ENCODE measurements at regions not wholly inside any gene's neighbourhood (a gene's known extent, or its start where the extent isn't known, plus 50 kb on each side); places are given as distances from the start of the nearest gene placed in this dataset.

DNA sequence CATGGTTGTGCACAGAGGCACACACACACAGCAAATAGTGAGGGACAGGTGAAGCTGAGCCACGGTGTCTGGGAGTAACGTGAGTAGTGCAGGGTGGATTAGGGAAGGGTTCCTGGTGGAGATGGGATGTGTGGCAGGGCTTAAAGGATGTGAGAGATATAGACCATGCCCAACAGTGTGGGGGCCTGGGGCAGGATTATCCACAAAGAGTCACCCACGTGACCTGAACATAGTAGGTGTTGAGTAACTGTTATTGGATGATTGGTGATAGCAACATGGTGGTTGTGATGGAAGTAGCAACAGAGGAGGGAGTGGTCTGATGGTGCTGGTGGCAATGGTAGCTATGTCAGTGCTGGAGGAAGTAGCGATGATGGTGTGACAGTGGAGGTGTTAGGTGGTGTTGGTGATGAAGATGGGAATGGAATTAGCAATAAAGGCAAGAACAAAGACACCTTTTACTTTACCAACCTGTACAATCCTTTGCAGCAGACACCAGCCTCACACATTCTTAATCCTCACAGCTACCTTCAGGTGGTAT, 135.1 kb downstream of the MRPL14 start:
- DNase-seq (ENCODE audit: unreplicated experiment), result no peak
- TF ChIP-seq, protein P1, sequence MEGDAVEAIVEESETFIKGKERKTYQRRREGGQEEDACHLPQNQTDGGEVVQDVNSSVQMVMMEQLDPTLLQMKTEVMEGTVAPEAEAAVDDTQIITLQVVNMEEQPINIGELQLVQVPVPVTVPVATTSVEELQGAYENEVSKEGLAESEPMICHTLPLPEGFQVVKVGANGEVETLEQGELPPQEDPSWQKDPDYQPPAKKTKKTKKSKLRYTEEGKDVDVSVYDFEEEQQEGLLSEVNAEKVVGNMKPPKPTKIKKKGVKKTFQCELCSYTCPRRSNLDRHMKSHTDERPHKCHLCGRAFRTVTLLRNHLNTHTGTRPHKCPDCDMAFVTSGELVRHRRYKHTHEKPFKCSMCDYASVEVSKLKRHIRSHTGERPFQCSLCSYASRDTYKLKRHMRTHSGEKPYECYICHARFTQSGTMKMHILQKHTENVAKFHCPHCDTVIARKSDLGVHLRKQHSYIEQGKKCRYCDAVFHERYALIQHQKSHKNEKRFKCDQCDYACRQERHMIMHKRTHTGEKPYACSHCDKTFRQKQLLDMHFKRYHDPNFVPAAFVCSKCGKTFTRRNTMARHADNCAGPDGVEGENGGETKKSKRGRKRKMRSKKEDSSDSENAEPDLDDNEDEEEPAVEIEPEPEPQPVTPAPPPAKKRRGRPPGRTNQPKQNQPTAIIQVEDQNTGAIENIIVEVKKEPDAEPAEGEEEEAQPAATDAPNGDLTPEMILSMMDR (IDR thresholded peaks at IDR 0.05; ENCODE audit: unreplicated experiment), result no peak
- Mint-ChIP-seq H3K27ac (ENCODE audit: low read depth, unreplicated experiment) (no peak overlapping the region), H3K4me3 (ENCODE audit: unreplicated experiment) (no peak overlapping the region), H3K36me3 (ENCODE audit: insufficient read depth, unreplicated experiment) (peaks cover 7% of the 10 kb centered on the region), H3K4me1 (ENCODE audit: insufficient read depth, unreplicated experiment) (peaks cover 9% of the 10 kb centered on the region), H3K27me3 (ENCODE audit: insufficient read depth, unreplicated experiment) (no peaks in the 10 kb centered on the region), H3K9me3 (ENCODE audit: unreplicated experiment) (no peaks in the 10 kb centered on the region)
- BruUV-seq (replicated peaks), result no TSS peak
- intact Hi-C loops (cut with micrococcal nuclease), result no loop called here
- ChIA-PET POLR2A (interaction anchor here (1.0 kb wide), 1 partner anchor 40 kb away, joined by 3 read pairs; no protein-coding TSS in a partner anchor), CTCF (interaction anchor here (1.0 kb wide), 1 partner anchor 83 kb away, joined by 4 read pairs; no protein-coding TSS in a partner anchor)

DNA sequence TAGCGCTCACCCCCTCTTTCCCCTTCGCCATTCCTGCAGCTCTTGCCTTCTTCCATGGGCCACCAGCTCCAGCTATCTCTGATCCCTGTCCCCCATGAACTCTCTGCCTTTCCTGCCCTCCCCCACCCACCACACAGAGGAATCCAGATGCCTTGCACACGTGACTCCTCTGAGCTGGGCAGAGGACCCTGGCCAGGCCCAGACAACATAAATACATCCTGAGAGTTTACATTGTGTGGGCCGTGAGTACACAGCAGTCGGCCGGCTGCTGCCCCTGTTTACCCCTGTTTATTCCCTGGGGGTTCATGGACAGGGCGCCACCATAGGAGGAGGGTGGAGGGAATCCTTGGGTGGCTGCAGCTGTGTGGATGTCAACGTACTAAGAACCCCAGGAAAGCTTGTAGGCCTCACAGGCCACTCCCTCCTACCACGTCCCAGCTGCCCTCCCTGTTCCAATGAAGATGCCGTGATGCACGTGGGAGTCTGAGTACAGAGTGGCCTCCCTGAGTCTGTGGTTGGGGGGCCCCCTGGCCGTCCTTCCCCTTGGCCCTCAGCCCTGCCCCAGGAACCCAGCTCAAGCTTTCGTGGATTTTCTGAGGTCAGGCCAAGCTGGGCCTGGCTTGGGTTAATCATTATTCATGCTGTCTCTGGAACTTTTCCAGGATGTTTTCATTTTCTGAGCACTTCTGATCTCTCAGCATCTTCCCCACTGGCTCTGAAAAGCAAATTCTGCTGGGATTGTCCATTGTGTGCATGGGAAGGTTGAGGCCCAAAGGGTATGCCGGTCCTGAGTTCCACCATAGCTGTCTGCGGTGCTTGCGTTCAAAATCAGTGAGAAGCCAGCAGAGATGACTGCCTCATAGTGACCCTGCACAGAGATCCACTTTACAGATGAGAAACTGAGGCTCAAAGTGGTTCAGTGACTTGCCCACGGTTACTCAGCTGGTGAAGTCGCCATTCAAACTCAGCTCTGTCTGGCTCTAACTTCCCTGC, 136.3 kb downstream of the MRPL14 start:
- CTCF ChIA-PET, result interaction anchor here (0.5 to 0.7 kb wide), 2 partner anchors 14 to 45 kb away, joined by 3 read pairs; no protein-coding TSS in a partner anchor
- Mint-ChIP-seq H3K36me3 (ENCODE audit: insufficient read depth, unreplicated experiment) (peaks cover under 1% of the 10 kb centered on the region), H3K27ac (ENCODE audit: low read depth, unreplicated experiment) (no peak overlapping the region), H3K9me3 (ENCODE audit: unreplicated experiment) (no peaks in the 10 kb centered on the region), H3K4me3 (ENCODE audit: unreplicated experiment) (no peak overlapping the region), H3K27me3 (ENCODE audit: insufficient read depth, unreplicated experiment) (no peaks in the 10 kb centered on the region), H3K4me1 (ENCODE audit: insufficient read depth, unreplicated experiment) (no peaks in the 10 kb centered on the region)
- TF ChIP-seq, protein P1 (IDR thresholded peaks at IDR 0.05; ENCODE audit: unreplicated experiment), result no peak
- DNase-seq (ENCODE audit: unreplicated experiment), result no peak
- POLR2A ChIA-PET, result interaction anchor here (0.8 kb wide), 1 partner anchor 17 kb away, joined by 3 read pairs; no protein-coding TSS in a partner anchor
- no TSS peak for BruUV-seq (replicated peaks)
- intact Hi-C loops (cut with micrococcal nuclease), result no loop called here

DNA sequence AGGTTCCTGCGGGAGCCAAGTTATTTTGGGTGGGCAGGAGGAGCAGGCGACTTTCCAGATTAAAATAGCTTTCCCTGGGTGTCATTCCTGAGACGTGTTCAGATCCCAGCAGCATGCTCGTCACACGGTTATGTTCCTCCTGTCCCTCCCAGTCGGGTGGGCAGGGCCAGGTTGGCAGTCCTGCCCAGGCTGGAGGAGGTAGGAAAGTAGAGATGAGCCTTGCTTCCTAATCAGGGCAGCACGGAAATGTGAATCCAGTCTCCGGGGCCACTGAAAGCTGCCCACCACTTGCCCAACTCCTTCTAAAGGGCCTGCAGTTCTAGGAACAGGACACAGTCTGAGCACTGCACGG, 137.0 kb downstream of the MRPL14 start:
- Mint-ChIP-seq H3K36me3 (ENCODE audit: insufficient read depth, unreplicated experiment) (no peaks in the 10 kb centered on the region), H3K27me3 (ENCODE audit: insufficient read depth, unreplicated experiment) (no peaks in the 10 kb centered on the region), H3K27ac (ENCODE audit: low read depth, unreplicated experiment) (no peak overlapping the region), H3K4me3 (ENCODE audit: unreplicated experiment) (no peak overlapping the region), H3K4me1 (ENCODE audit: insufficient read depth, unreplicated experiment) (no peaks in the 10 kb centered on the region), H3K9me3 (ENCODE audit: unreplicated experiment) (no peaks in the 10 kb centered on the region)
- intact Hi-C loops (cut with micrococcal nuclease), result no loop called here
- POLR2A ChIA-PET, result interaction anchor here (0.8 kb wide), 1 partner anchor 17 kb away, joined by 3 read pairs; no protein-coding TSS in a partner anchor
- no peak for DNase-seq (ENCODE audit: unreplicated experiment)
- TF ChIP-seq, protein P1 (IDR thresholded peaks at IDR 0.05; ENCODE audit: unreplicated experiment), result no peak
- no TSS peak for BruUV-seq (replicated peaks)
- CTCF ChIA-PET, result interaction anchor here (0.7 kb wide), 1 partner anchor 14 kb away, joined by 3 read pairs; no protein-coding TSS in a partner anchor

DNA sequence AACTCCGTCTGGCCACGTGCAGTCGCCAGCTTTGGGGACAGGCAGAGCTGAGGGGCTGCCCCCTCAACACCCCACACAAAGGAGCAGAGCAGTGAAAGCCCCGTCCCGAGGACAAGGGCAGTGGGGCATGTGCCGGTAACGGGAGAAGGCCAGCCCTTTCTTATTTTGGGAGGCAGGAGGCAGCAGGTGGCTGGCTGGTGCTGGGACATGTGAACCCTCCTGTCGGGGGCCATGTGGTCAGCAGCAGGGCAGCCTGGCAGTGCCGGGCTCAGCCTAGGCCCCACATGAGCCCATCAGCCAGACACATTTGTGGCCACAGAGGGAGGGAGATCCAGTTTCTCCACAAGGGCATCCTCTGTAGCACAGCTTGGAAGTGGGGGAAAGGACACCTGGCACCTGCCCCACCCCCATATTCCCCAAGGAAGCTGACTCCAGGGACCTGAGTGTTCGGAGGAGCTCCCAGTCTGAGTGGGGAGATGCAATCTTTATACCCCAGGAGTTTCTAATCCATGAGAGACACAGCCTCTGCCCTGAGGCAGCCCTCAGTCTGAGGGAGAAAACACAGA, 137.6 kb downstream of the MRPL14 start:
- Mint-ChIP-seq H3K36me3 (ENCODE audit: insufficient read depth, unreplicated experiment) (no peaks in the 10 kb centered on the region), H3K4me3 (ENCODE audit: unreplicated experiment) (no peak overlapping the region), H3K4me1 (ENCODE audit: insufficient read depth, unreplicated experiment) (no peaks in the 10 kb centered on the region), H3K9me3 (ENCODE audit: unreplicated experiment) (no peaks in the 10 kb centered on the region), H3K27ac (ENCODE audit: low read depth, unreplicated experiment) (no peak overlapping the region), H3K27me3 (ENCODE audit: insufficient read depth, unreplicated experiment) (no peaks in the 10 kb centered on the region)
- POLR2A ChIA-PET, result no interaction called here
- intact Hi-C loops (cut with micrococcal nuclease), result no loop called here
- TF ChIP-seq, protein P1 (IDR thresholded peaks at IDR 0.05; ENCODE audit: unreplicated experiment), result no peak
- DNase-seq (ENCODE audit: unreplicated experiment), result no peak
- BruUV-seq (replicated peaks), result no TSS peak
- CTCF ChIA-PET, result interaction anchor here (0.6 kb wide), 1 partner anchor 220 kb away, joined by 3 read pairs; the partner anchor contains the start of gene VEGFA

Measured in MCF 10A (cell line).